ENCODE measurements at regions not wholly inside any gene's neighbourhood (a gene's known extent, or its start where the extent isn't known, plus 50 kb on each side); places are given as distances from the start of the nearest gene placed in this dataset.

DNA sequence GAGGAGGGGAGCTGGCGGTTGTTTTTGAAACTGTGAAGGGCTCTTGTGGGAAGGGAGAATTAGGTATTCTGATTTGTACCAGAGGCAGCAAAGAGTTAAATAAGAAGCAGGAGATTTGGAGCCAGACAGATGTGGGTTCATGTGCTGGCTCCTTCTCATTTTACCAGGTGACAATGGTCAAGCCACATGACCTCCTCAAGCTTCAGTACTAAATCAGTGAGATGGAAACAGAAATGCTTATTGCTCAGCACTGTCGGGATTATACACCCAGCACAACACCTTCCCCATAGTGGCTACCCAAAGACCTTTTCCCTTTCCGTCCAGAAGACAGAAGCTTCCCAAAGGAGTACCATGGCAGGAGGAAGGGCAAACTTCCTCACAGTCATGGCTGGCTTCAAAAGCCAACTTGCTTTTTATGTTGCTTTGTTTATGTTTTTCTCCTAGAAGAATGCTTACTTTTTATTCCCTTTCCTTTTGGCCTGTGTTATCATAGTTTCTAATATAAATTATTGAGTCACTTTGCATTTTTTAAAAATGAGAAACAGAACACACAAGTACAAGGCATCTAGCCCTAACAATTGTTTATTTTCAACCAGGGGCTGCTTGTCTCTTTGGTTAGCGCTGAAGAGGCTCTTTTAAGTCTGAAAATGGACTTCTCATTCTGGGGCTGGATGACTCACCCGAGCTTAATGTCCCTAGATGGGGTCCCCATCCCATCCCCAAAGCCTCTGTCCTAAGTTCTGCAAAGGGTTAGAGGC, 181.5 kb upstream of the ZBED5 start:
- TF ChIP-seq GATA3 (IDR thresholded peaks at IDR 0.05; ENCODE audit: low read depth, low read length) = no peak
- TF ChIP-seq GATA2 (IDR thresholded peaks at IDR 0.05; ENCODE audit: low read depth, low read length) = no peak

- peak; percentile 54 for TF ChIP-seq GATA2 (IDR thresholded peaks at IDR 0.05; ENCODE audit: low read depth, low read length)
- TF ChIP-seq GATA3 (IDR thresholded peaks at IDR 0.05; ENCODE audit: low read depth, low read length) = no peak
Measured at GRCh38 chr11:11038782-11039181, 180.9 kb upstream of the ZBED5 start.

DNA sequence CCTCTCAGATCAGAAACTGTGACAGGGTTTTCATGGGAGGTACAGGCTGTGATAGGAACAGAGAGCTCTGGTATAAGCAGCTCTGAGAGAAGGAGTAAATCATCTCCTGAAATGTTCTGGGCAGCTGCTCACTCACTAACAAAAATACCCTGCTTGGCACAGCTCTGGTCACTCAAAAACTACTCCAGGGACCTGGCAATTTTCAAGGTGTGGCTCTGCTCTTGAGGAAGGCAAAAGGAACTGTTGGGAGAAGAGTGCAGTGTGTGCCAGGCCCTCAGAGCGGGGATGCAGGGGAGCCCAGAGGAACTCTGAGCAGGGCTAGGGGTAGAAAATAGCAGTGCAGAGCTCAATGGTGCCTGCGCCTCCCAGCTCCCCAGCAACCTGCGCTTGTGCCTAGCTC, 180.5 kb upstream of the ZBED5 start:
- TF ChIP-seq GATA2 (IDR thresholded peaks at IDR 0.05; ENCODE audit: low read depth, low read length) (no peak), GATA3 (IDR thresholded peaks at IDR 0.05; ENCODE audit: low read depth, low read length) (no peak)

GRCh38 chr11:11036848-11037732, 179.2 kb upstream of the ZBED5 start:
- TF ChIP-seq GATA3 (IDR thresholded peaks at IDR 0.05; ENCODE audit: low read depth, low read length) (no peak), GATA2 (IDR thresholded peaks at IDR 0.05; ENCODE audit: low read depth, low read length) (no peak)

DNA sequence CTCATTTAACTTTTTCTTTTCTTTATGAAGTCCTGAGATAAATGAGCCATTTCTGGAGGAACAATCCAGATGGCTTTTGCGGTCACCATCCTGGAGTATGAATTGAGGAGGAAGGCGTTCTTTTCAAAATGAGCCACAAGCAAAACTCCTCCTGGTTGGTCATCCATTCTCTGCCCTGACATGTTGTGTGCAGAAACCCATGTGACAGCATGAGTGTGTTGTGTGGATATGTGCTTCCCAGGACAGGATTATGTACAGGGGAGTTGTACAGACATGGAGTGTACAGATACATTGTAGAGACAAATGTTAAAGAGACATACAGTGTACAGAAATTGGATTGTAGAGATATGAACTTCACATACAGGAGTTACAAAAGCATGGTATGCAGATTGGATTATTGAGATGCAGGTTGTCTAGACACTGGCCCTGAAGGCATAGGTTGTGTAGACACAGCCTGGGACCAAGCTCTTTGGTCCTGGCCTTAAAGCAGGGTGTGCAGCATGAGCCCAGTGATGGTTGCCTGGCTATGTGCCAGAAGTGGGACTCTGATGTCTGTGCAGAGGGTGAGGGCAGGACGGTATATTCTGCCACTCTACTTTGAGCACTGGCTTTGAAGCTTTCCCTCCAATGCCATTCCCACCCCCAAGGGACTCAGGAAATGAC, 178.5 kb upstream of the ZBED5 start:
- TF ChIP-seq GATA3 (IDR thresholded peaks at IDR 0.05; ENCODE audit: low read depth, low read length) = no peak
- no peak for TF ChIP-seq GATA2 (IDR thresholded peaks at IDR 0.05; ENCODE audit: low read depth, low read length)

- TF ChIP-seq GATA3 (IDR thresholded peaks at IDR 0.05; ENCODE audit: low read depth, low read length) = no peak
Measured at GRCh38 chr11:11035331-11035730, 177.5 kb upstream of the ZBED5 start.

DNA sequence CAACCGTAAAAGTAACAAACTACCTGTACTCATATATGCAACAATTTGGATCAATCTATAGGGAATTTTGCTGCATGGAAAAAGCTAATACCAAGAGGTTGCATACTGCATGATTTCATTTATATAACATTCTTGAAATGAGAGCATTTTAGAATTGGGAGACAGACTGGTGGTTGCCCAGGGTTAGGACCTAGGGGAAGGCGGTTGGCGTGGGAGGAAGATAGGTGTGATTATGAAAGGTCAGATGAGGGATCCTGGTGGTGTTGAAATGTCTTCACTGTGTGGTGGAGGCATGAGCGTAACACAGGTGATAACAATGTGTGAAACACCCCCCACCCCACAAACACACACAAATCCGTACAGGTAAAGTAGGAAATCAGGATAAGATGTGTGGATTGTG, 176.6 kb upstream of the ZBED5 start:
- TF ChIP-seq GATA2 (IDR thresholded peaks at IDR 0.05; ENCODE audit: low read depth, low read length) = no peak
- no peak for TF ChIP-seq GATA3 (IDR thresholded peaks at IDR 0.05; ENCODE audit: low read depth, low read length)

DNA sequence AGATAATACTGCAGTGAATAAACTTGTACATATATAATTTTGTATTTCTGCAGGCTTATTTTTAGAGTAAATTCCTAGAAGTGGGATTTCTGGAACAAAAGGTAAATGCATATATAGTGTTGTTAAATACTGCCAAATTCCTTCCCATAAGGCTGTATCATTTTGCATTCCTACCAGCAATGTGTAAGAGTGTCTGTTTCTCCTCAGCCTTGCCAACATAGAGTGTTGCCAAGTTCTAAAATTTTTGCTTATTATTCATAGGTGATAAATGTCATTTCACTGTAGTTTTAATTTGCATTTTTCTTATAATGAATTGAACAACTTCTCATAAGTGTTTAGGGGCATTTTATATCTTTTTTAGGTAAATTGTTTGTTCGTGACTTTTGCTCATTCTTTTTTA, 174.2 kb upstream of the ZBED5 start:
- TF ChIP-seq GATA3 (IDR thresholded peaks at IDR 0.05; ENCODE audit: low read depth, low read length) (no peak), GATA2 (IDR thresholded peaks at IDR 0.05; ENCODE audit: low read depth, low read length) (no peak)

- TF ChIP-seq GATA3 (IDR thresholded peaks at IDR 0.05; ENCODE audit: low read depth, low read length) = no peak
- no peak for TF ChIP-seq GATA2 (IDR thresholded peaks at IDR 0.05; ENCODE audit: low read depth, low read length)
Measured at GRCh38 chr11:11029027-11029426, 171.2 kb upstream of the ZBED5 start.

DNA sequence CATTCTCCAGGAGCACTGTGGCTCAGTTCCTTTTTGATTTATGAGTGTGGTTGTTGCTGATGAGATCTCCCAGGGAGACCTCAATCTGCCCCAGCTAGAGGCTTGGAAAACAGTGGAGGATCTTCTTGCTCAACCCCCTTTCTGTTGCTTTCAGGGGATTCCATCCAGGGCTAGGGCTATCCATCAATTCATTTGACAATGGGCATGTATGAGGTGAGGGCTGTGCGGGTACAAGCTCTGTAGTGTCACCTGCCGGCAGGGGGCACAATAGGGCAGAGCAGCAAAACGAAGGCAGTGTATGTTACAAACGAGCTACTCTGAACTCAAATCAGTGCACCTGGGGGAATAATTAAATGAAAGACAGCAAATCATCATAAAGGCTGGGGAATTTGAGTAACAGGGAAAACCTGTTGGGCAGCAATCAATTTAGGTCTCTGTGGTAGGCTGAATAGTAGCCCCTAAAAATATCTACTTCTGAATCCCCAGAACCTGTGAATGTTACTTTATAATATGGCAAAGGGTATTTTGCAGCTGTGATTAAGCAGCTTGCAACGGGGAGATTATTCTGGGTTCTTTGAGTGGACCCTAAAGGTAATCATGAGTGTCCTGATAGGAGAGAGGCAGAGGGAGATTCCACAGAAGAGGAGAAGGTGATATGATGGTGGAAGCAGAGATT, 170.3 kb upstream of the ZBED5 start:
- TF ChIP-seq GATA3 (IDR thresholded peaks at IDR 0.05; ENCODE audit: low read depth, low read length) = no peak
- no peak for TF ChIP-seq GATA2 (IDR thresholded peaks at IDR 0.05; ENCODE audit: low read depth, low read length)

GRCh38 chr11:11027288-11027687, 169.4 kb upstream of the ZBED5 start:
- no peak for TF ChIP-seq GATA3 (IDR thresholded peaks at IDR 0.05; ENCODE audit: low read depth, low read length)
- TF ChIP-seq GATA2 (IDR thresholded peaks at IDR 0.05; ENCODE audit: low read depth, low read length) = no peak

DNA sequence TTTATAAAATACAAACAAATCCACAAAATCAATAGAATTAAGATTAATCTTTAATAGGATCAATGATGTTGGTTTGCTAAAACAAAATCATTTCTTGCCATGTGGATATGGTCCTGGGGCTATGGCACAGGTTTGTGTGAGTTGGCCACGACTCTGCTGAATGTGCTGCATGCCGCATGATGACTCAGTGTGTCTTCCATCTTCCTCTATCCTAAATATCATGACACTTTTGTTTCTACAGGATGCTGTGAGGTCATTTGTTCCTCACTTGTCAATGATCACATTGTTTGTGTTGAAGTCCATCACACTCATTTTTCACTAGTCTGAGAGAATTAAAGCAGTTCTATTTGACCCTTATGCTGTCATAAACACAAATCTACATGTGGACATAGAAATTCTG, 167.2 kb upstream of the ZBED5 start:
- TF ChIP-seq GATA3 (IDR thresholded peaks at IDR 0.05; ENCODE audit: low read depth, low read length) (no peak), GATA2 (IDR thresholded peaks at IDR 0.05; ENCODE audit: low read depth, low read length) (no peak)

GRCh38 chr11:11022125-11022730, 164.4 kb upstream of the ZBED5 start:
- TF ChIP-seq GATA3 (IDR thresholded peaks at IDR 0.05; ENCODE audit: low read depth, low read length) (no peak), GATA2 (IDR thresholded peaks at IDR 0.05; ENCODE audit: low read depth, low read length) (no peak)

Data from SH-SY5Y (cell line).